ENCODE measurements at regions not wholly inside any gene's neighbourhood (a gene's known extent, or its start where the extent isn't known, plus 50 kb on each side); places are given as distances from the start of the nearest gene placed in this dataset.

GRCh38 chr2:88832992-88833389, 141.5 kb downstream of the RPIA start:
- H3K27me3 ChIP-seq (ENCODE audit: insufficient read depth, poor library complexity, severe bottlenecking), result no peaks in the 10 kb centered on the region
- DNase-seq (ENCODE audit: low read depth in 1 of 2, low spot score in 1 of 2), result no peak
- no peak overlapping the region for H3K4me3 ChIP-seq (replicated peaks; ENCODE audit: insufficient read depth, low read length)
- TF ChIP-seq REST (IDR thresholded peaks at IDR 0.05; ENCODE audit: insufficient replicate concordance, low read depth), result no peak
- no peak for TF ChIP-seq CTCF (IDR thresholded peaks at IDR 0.05; ENCODE audit: insufficient read depth, low read length)
- no peak for TF ChIP-seq POLR2AphosphoS5 (IDR thresholded peaks at IDR 0.05; ENCODE audit: low read depth)
- TF ChIP-seq SPI1 (IDR thresholded peaks at IDR 0.05; ENCODE audit: borderline replicate concordance, low read depth), result no peak
- no peak for TF ChIP-seq GABPA (IDR thresholded peaks at IDR 0.05; ENCODE audit: low read depth)
- H3K27ac ChIP-seq (replicated peaks), result no peak overlapping the region

- DNase-seq (ENCODE audit: low read depth in 1 of 2, low spot score in 1 of 2), result no peak
- no peak overlapping the region for H3K27ac ChIP-seq (replicated peaks)
- H3K4me3 ChIP-seq (replicated peaks; ENCODE audit: insufficient read depth, low read length), result no peak overlapping the region
- H3K27me3 ChIP-seq (ENCODE audit: insufficient read depth, poor library complexity, severe bottlenecking), result no peaks in the 10 kb centered on the region
- TF ChIP-seq POLR2AphosphoS5 (IDR thresholded peaks at IDR 0.05; ENCODE audit: low read depth) (no peak), SPI1 (IDR thresholded peaks at IDR 0.05; ENCODE audit: borderline replicate concordance, low read depth) (no peak), REST (IDR thresholded peaks at IDR 0.05; ENCODE audit: insufficient replicate concordance, low read depth) (no peak), CTCF (IDR thresholded peaks at IDR 0.05; ENCODE audit: insufficient read depth, low read length) (no peak), GABPA (IDR thresholded peaks at IDR 0.05; ENCODE audit: low read depth) (no peak)
Measured at GRCh38 chr2:88834376-88834775, 142.9 kb downstream of the RPIA start.

GRCh38 chr2:88834866-88835265, 143.4 kb downstream of the RPIA start:
- Histone ChIP-seq H3K27ac (replicated peaks) (no peak overlapping the region), H3K4me3 (replicated peaks; ENCODE audit: insufficient read depth, low read length) (no peak overlapping the region), H3K27me3 (ENCODE audit: insufficient read depth, poor library complexity, severe bottlenecking) (no peaks in the 10 kb centered on the region)
- TF ChIP-seq REST (IDR thresholded peaks at IDR 0.05; ENCODE audit: insufficient replicate concordance, low read depth) (no peak), POLR2AphosphoS5 (IDR thresholded peaks at IDR 0.05; ENCODE audit: low read depth) (no peak), GABPA (IDR thresholded peaks at IDR 0.05; ENCODE audit: low read depth) (no peak), SPI1 (IDR thresholded peaks at IDR 0.05; ENCODE audit: borderline replicate concordance, low read depth) (no peak), CTCF (IDR thresholded peaks at IDR 0.05; ENCODE audit: insufficient read depth, low read length) (no peak)
- DNase-seq (ENCODE audit: low read depth in 1 of 2, low spot score in 1 of 2), result no peak

Measured in HL-60 (cell line).